ENCODE measurements at regions not wholly inside any gene's neighbourhood (a gene's known extent, or its start where the extent isn't known, plus 50 kb on each side); places are given as distances from the start of the nearest gene placed in this dataset.

DNA sequence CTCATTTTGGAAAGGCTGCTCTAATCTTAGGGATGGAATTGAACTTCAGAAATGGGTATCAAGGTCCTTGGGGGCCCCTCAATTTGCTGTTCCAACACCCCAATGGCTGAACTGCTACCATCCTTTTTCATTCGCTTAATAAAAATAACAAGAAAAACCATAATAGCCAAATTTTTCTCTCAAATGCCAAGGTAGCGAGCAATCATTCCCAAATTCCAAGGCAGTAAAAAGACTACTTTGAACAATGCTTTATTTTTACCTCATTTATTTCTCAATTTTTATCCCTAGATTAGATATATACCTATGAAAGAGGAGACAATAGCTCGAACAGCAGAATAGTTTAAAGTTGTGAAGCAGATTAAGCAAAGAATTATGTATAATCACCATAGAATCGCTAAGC, 323.4 kb upstream of the SLC7A11 start:
- Histone ChIP-seq H3K36me3 (no peaks in the 10 kb centered on the region), H3K4me1 (peaks cover 0 to 9% (median 2%) of the 10 kb centered on the region in 4 donors), H3K9me3 (no peaks in the 10 kb centered on the region), H3K27me3 (no peaks in the 10 kb centered on the region), H3K27ac (replicated peaks in 1 of 4) (no peak overlapping the region), H3K4me3 (no peak overlapping the region)
- 88% methylated on average over 4 of the region's 4 CpGs for WGBS
- no peak for DNase-seq (ENCODE audit: extremely low spot score)
- TF ChIP-seq, protein P1, sequence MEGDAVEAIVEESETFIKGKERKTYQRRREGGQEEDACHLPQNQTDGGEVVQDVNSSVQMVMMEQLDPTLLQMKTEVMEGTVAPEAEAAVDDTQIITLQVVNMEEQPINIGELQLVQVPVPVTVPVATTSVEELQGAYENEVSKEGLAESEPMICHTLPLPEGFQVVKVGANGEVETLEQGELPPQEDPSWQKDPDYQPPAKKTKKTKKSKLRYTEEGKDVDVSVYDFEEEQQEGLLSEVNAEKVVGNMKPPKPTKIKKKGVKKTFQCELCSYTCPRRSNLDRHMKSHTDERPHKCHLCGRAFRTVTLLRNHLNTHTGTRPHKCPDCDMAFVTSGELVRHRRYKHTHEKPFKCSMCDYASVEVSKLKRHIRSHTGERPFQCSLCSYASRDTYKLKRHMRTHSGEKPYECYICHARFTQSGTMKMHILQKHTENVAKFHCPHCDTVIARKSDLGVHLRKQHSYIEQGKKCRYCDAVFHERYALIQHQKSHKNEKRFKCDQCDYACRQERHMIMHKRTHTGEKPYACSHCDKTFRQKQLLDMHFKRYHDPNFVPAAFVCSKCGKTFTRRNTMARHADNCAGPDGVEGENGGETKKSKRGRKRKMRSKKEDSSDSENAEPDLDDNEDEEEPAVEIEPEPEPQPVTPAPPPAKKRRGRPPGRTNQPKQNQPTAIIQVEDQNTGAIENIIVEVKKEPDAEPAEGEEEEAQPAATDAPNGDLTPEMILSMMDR (IDR thresholded peaks at IDR 0.05) = no peak
- no peak for TF ChIP-seq EP300 (IDR thresholded peaks at IDR 0.05)
- TF ChIP-seq POLR2AphosphoS5 (IDR thresholded peaks at IDR 0.05) = no peak
- intact Hi-C loops (cut with DNase I) = no loop called here

DNA sequence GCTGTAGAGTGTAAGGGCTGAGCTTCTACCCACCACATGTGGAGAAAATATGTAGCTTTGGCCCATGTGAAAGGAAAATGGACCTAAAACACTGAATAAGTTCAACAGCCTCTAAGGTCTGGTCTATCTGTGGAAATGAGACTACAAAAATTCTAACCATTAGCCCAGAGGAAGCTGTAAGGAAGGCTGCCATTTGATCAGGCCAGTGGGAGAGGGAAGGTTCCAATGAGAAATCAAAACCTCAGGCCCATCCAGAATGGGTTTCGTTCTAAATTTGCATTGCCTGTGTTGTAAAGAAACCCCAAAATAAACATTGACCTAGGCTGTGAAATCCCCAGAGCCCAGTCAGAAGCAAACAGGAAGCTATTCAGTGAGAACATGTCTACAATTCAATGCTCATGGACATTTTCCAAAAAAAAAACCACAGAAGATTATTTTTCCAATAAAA, 320.4 kb upstream of the SLC7A11 start:
- WGBS = 71% methylated on average over 1 of the region's 1 CpG
- Histone ChIP-seq H3K27ac (replicated peaks in 1 of 4) (no peak overlapping the region), H3K4me1 (peaks cover 0 to 9% (median 2%) of the 10 kb centered on the region in 4 donors), H3K9me3 (no peaks in the 10 kb centered on the region), H3K27me3 (no peaks in the 10 kb centered on the region), H3K4me3 (no peak overlapping the region), H3K36me3 (no peaks in the 10 kb centered on the region)
- TF ChIP-seq POLR2AphosphoS5 (IDR thresholded peaks at IDR 0.05) (no peak), POLR2A (IDR thresholded peaks at IDR 0.05; ENCODE audit: low read depth) (no peak), EP300 (IDR thresholded peaks at IDR 0.05) (no peak)
- TF ChIP-seq, protein P1 (IDR thresholded peaks at IDR 0.05) = no peak
- DNase-seq (ENCODE audit: extremely low spot score) = no peak
- intact Hi-C loops (cut with DNase I) = no loop called here

DNA sequence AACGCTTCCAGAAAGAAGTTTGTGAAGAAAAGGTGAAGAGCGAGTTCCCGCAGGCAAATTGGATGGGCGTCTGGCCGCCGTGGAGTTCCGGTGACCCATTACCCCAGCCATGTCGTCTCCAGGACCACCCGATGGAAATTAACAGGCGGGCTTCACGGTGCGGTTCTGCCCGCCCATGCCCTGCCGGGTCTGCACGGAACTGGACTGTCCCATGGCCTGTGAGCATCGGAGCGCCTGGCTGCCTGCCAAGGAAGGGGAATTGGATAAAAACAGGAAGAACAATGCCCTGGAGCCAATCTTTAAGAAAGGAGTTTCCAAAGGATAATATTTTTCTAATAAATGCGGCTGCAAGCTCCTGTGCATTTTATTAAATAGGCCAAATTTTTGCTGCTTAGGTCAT, 319.8 kb upstream of the SLC7A11 start:
- intact Hi-C loops (cut with DNase I) = no loop called here
- 95% methylated on average over 18 of the region's 18 CpGs for WGBS
- H3K27me3 ChIP-seq = no peaks in the 10 kb centered on the region
- H3K4me3 ChIP-seq = no peak overlapping the region
- TF ChIP-seq POLR2A (IDR thresholded peaks at IDR 0.05; ENCODE audit: low read depth) (no peak), EP300 (IDR thresholded peaks at IDR 0.05) (no peak), POLR2AphosphoS5 (IDR thresholded peaks at IDR 0.05) (no peak)
- TF ChIP-seq, protein P1 (IDR thresholded peaks at IDR 0.05) = no peak
- no peak overlapping the region for H3K27ac ChIP-seq (replicated peaks in 1 of 4)
- DNase-seq (ENCODE audit: extremely low spot score) = no peak
- H3K36me3 ChIP-seq = no peaks in the 10 kb centered on the region
- H3K9me3 ChIP-seq = no peaks in the 10 kb centered on the region
- H3K4me1 ChIP-seq = peaks cover 0 to 9% (median 2%) of the 10 kb centered on the region in 4 donors

DNA sequence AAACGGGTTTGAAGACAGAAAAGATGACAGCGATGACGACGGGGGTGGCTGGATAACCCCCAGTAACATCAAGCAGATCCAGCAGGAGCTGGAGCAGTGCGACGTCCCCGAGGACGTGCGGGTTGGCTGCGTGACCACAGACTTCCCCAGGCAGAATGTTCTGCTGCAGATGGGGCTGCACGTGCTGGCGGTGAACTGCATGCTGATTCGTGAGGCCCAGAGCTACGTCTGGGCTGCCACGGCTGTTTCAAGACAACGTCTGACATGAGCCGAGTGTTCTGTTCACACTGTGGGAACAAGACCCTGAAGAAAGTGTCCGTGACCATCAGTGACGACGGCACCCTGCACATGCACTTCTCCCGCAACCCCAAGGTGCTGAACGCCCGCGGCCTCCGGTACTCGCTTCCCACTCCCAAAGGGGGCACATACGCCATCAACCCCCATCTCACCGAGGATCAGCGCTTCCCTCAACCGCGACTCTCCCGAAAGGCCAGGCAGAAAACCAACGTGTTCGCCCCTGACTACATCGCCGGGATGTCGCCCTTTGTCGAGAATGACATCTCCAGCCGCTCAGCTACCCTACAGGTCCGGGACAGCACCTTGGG, 319.2 kb upstream of the SLC7A11 start:
- Histone ChIP-seq H3K36me3 (no peaks in the 10 kb centered on the region), H3K4me3 (no peak overlapping the region), H3K9me3 (no peaks in the 10 kb centered on the region), H3K4me1 (peaks cover 0 to 9% (median 2%) of the 10 kb centered on the region in 4 donors), H3K27me3 (no peaks in the 10 kb centered on the region), H3K27ac (replicated peaks in 1 of 4) (no peak overlapping the region)
- WGBS = 93% methylated on average over 21 of the region's 40 CpGs
- intact Hi-C loops (cut with DNase I) = no loop called here
- no peak for TF ChIP-seq POLR2AphosphoS5 (IDR thresholded peaks at IDR 0.05)
- no peak for TF ChIP-seq EP300 (IDR thresholded peaks at IDR 0.05)
- TF ChIP-seq POLR2A (IDR thresholded peaks at IDR 0.05; ENCODE audit: low read depth) = no peak
- TF ChIP-seq, protein P1 (IDR thresholded peaks at IDR 0.05) = no peak
- DNase-seq (ENCODE audit: extremely low spot score) = no peak

DNA sequence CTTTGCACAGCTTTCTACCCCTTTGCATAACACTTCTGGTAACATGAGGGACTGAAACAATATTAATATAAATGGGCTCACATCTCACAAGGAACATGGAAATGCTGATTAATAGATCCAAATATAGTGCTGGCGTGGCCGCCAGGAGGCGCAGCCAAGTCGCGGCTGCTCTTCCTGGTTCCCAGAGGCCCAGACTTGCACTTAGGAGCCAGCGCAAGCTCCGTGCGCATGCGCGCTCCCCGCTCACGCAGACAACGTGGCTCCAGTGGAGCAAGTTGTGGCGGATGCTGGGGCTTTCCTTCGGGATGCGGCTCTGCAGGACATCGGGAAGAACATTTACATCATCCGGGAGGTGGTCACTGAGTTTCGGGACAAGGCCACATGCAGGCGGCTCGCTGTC, 318.3 kb upstream of the SLC7A11 start:
- no peak overlapping the region for H3K27ac ChIP-seq (replicated peaks in 1 of 4)
- no peaks in the 10 kb centered on the region for H3K9me3 ChIP-seq
- no peak overlapping the region for H3K4me3 ChIP-seq
- TF ChIP-seq EP300 (IDR thresholded peaks at IDR 0.05) = no peak
- no peak for TF ChIP-seq POLR2AphosphoS5 (IDR thresholded peaks at IDR 0.05)
- TF ChIP-seq, protein P1 (IDR thresholded peaks at IDR 0.05) = no peak
- TF ChIP-seq POLR2A (IDR thresholded peaks at IDR 0.05; ENCODE audit: low read depth) = no peak
- H3K27me3 ChIP-seq = no peaks in the 10 kb centered on the region
- intact Hi-C loops (cut with DNase I) = no loop called here
- no peak for DNase-seq (ENCODE audit: extremely low spot score)
- WGBS = 90% methylated on average over 20 of the region's 21 CpGs
- H3K36me3 ChIP-seq = no peaks in the 10 kb centered on the region
- peaks cover 0 to 9% (median 2%) of the 10 kb centered on the region in 4 donors for H3K4me1 ChIP-seq

Data from esophagus muscularis mucosa (tissue), 4 donors.